ENCODE measurements at regions not wholly inside any gene's neighbourhood (a gene's known extent, or its start where the extent isn't known, plus 50 kb on each side); places are given as distances from the start of the nearest gene placed in this dataset.

GRCh38 chr7:52506325-52506724 is 529.1 kb upstream of the POM121L12 start:
- H3K36me3 ChIP-seq: no peaks in the 10 kb centered on the region
- peaks cover 10% of the 10 kb centered on the region for H3K4me1 ChIP-seq
- no peak for DNase-seq
- no peaks in the 10 kb centered on the region for H3K27me3 ChIP-seq
- no peak overlapping the region for H3K4me3 ChIP-seq (ENCODE audit: low read depth, low read length)
- TF ChIP-seq, protein P1, sequence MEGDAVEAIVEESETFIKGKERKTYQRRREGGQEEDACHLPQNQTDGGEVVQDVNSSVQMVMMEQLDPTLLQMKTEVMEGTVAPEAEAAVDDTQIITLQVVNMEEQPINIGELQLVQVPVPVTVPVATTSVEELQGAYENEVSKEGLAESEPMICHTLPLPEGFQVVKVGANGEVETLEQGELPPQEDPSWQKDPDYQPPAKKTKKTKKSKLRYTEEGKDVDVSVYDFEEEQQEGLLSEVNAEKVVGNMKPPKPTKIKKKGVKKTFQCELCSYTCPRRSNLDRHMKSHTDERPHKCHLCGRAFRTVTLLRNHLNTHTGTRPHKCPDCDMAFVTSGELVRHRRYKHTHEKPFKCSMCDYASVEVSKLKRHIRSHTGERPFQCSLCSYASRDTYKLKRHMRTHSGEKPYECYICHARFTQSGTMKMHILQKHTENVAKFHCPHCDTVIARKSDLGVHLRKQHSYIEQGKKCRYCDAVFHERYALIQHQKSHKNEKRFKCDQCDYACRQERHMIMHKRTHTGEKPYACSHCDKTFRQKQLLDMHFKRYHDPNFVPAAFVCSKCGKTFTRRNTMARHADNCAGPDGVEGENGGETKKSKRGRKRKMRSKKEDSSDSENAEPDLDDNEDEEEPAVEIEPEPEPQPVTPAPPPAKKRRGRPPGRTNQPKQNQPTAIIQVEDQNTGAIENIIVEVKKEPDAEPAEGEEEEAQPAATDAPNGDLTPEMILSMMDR (IDR thresholded peaks at IDR 0.05; ENCODE audit: low read depth, low read length): no peak
- no peaks in the 10 kb centered on the region; the same call in 1 of the 2 replicates for H3K9me3 ChIP-seq

GRCh38 chr7:52504561-52504960 is 530.9 kb upstream of the POM121L12 start:
- Histone ChIP-seq H3K27me3 (no peaks in the 10 kb centered on the region), H3K4me1 (peaks cover 16% of the 10 kb centered on the region)
- DNase-seq: peak; percentile 9

DNA sequence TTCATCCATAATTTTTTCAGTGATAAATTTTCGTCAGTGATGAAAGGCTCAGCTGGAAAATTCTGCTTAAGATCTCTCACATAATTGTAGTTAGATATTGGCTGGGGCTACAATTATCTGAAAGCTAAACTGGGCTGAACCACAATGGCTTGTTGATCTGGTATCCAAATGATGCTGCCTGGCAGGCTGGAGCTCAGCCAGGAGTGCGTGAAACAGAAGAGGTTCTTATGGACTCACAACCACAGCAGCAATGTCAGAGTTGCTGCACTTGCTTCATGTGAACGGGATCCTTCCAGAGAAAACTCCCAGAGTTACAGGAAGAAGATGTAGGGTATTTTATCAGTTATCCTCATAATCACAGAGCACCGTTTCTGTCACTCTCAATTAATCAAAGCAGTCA is 533.2 kb upstream of the POM121L12 start:
- TF ChIP-seq, protein P1 (IDR thresholded peaks at IDR 0.05; ENCODE audit: low read depth, low read length): no peak
- Histone ChIP-seq H3K4me3 (ENCODE audit: low read depth, low read length) (no peak overlapping the region), H3K4me1 (peaks cover 16% of the 10 kb centered on the region), H3K27me3 (no peaks in the 10 kb centered on the region), H3K36me3 (no peaks in the 10 kb centered on the region), H3K9me3 (no peaks in the 10 kb centered on the region)
- DNase-seq: peak; percentile 23

More at GRCh38 chr7:52504561-52504960, 530.9 kb upstream of the POM121L12 start:
- H3K4me3 ChIP-seq (ENCODE audit: low read depth, low read length): no peak overlapping the region
- no peaks in the 10 kb centered on the region for H3K36me3 ChIP-seq
- no peaks in the 10 kb centered on the region; the same call in 1 of the 2 replicates for H3K9me3 ChIP-seq
- TF ChIP-seq, protein P1 (IDR thresholded peaks at IDR 0.05; ENCODE audit: low read depth, low read length): no peak

DNA sequence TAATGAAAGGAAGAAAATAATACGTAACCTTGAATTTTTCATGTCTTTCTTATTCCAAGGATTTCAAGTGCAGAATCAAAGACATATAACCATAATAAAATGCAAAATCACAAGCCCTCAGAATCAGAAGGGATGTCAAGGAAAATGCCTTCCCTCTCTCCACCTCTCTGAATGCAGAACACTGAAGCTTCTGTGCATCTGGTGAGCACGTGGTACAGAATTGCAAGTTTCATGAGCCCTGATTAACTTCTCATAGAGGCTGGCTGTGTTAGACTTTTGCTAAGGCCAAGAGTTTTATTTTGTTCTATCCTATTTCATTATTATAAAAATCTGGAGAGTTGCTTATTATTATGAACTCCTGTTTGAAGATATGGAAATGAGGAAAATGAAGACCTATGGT is 533.7 kb upstream of the POM121L12 start:
- no peaks in the 10 kb centered on the region for H3K9me3 ChIP-seq
- no peaks in the 10 kb centered on the region for H3K36me3 ChIP-seq
- H3K4me3 ChIP-seq (ENCODE audit: low read depth, low read length): no peak overlapping the region
- H3K4me1 ChIP-seq: peaks cover 16% of the 10 kb centered on the region
- DNase-seq: peak; percentile 12
- no peaks in the 10 kb centered on the region for H3K27me3 ChIP-seq
- TF ChIP-seq, protein P1 (IDR thresholded peaks at IDR 0.05; ENCODE audit: low read depth, low read length): no peak

DNA sequence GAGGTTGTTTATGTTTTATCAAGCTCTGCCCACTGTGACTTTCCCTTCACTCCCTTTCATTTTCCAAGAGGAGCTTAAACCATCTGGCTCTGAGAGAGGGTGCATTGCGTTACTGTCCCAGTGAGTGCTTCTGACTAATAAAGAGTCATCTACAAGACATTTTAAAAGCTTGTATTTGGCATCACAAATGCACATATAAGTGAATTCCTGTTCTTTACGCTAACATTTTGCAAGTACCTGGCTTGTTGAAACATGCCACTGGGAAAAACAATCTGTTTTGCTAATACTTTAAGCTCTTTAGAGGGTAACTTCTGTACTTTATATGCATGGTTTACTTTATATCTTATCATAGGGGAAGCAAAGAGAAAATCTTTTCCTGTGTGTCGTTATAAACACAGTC is 534.6 kb upstream of the POM121L12 start:
- Histone ChIP-seq H3K36me3 (no peaks in the 10 kb centered on the region), H3K27me3 (no peaks in the 10 kb centered on the region), H3K4me1 (peaks cover 16% of the 10 kb centered on the region), H3K9me3 (no peaks in the 10 kb centered on the region), H3K4me3 (ENCODE audit: low read depth, low read length) (peak overlapping the region; percentile 29)
- peak; percentile 13 for DNase-seq
- TF ChIP-seq, protein P1 (IDR thresholded peaks at IDR 0.05; ENCODE audit: low read depth, low read length): no peak

DNA sequence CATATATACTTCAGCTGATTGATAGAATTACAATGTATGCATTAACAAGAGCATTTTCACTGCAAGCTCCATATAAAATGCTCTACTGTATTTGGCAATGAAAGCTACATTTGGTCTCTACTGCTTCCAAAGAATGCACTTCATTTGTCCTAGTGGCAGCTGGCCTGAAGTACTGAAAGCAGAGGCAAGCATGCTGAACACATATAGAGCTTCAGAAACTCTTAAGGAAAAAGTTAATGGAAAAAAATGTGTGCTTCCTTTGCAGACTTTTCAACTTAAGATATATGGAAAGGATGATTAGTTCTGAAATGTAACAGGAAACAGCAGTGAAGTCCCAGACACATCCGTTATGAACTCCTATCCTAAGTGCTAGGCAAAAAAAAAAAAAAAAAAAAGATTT is 537.1 kb upstream of the POM121L12 start:
- H3K4me3 ChIP-seq (ENCODE audit: low read depth, low read length): no peak overlapping the region
- H3K27me3 ChIP-seq: no peaks in the 10 kb centered on the region
- peaks cover 16% of the 10 kb centered on the region for H3K4me1 ChIP-seq
- TF ChIP-seq, protein P1 (IDR thresholded peaks at IDR 0.05; ENCODE audit: low read depth, low read length): peak; percentile 24; the same call in 1 of the 2 replicates
- H3K9me3 ChIP-seq: no peaks in the 10 kb centered on the region
- no peaks in the 10 kb centered on the region for H3K36me3 ChIP-seq
- DNase-seq: peak; percentile 14

All from BE2C (cell line).